ENCODE measurements at regions not wholly inside any gene's neighbourhood (a gene's known extent, or its start where the extent isn't known, plus 50 kb on each side); places are given as distances from the start of the nearest gene placed in this dataset.

GRCh38 chr13:84645196-84646012 lies 763.1 kb upstream of the SLITRK1 start:
- Histone ChIP-seq H3K4me3 (no peak overlapping the region), H3K9me2 (ENCODE audit: insufficient read depth) (no peaks in the 10 kb centered on the region), H3K4me2 (no peak overlapping the region), H3K4me1 (replicated peaks; ENCODE audit: insufficient read depth) (no peaks in the 10 kb centered on the region), H3F3A (ENCODE audit: insufficient read depth, low read depth) (no peaks in the 10 kb centered on the region), H3K9me3 (ENCODE audit: insufficient read depth, low read depth) (no peaks in the 10 kb centered on the region), H2AFZ (no peak overlapping the region), H4K20me1 (ENCODE audit: insufficient read depth) (no peaks in the 10 kb centered on the region), H3K79me2 (ENCODE audit: low read depth) (no peaks in the 10 kb centered on the region), H3K27ac (no peak overlapping the region), H3K27me3 (ENCODE audit: insufficient read depth, low read depth) (no peaks in the 10 kb centered on the region), H3K36me3 (ENCODE audit: low read depth) (no peaks in the 10 kb centered on the region)
- TF ChIP-seq CTCF (conservative IDR thresholded peaks at IDR 0.05), result no peak
- no peak for TF ChIP-seq EZH2 (IDR thresholded peaks at IDR 0.05; ENCODE audit: low read depth)
- no peak for DNase-seq
- ChIA-PET CTCF (no interaction called here), POLR2A (ENCODE audit: unreplicated experiment) (no interaction called here)
- intact Hi-C loops (cut with micrococcal nuclease; ENCODE audit: unreplicated experiment), result no loop called here
- BruUV-seq (replicated peaks), result no TSS peak

GRCh38 chr13:84641491-84641890 lies 759.2 kb upstream of the SLITRK1 start:
- CTCF ChIA-PET, result no interaction called here
- no TSS peak for BruUV-seq (replicated peaks)

GRCh38 chr13:84640691-84641090 lies 758.4 kb upstream of the SLITRK1 start:
- H3K4me2 ChIP-seq, result no peak overlapping the region
- no peaks in the 10 kb centered on the region for H3K79me2 ChIP-seq (ENCODE audit: low read depth)
- no peaks in the 10 kb centered on the region for H3F3A ChIP-seq (ENCODE audit: insufficient read depth, low read depth)
- no peak overlapping the region for H3K27ac ChIP-seq
- TF ChIP-seq EZH2 (IDR thresholded peaks at IDR 0.05; ENCODE audit: low read depth) (no peak), CTCF (conservative IDR thresholded peaks at IDR 0.05) (no peak)
- no TSS peak for BruUV-seq (replicated peaks)
- H4K20me1 ChIP-seq (ENCODE audit: insufficient read depth), result no peaks in the 10 kb centered on the region
- no peaks in the 10 kb centered on the region for H3K9me3 ChIP-seq (ENCODE audit: insufficient read depth, low read depth)
- CTCF ChIA-PET, result no interaction called here
- no peaks in the 10 kb centered on the region for H3K36me3 ChIP-seq (ENCODE audit: low read depth)
- no peak for DNase-seq
- H3K27me3 ChIP-seq (ENCODE audit: insufficient read depth, low read depth), result no peaks in the 10 kb centered on the region
- no peaks in the 10 kb centered on the region for H3K4me1 ChIP-seq (replicated peaks; ENCODE audit: insufficient read depth)
- no peaks in the 10 kb centered on the region; the same call in 1 of the 2 replicates for H3K9me2 ChIP-seq (ENCODE audit: insufficient read depth)
- POLR2A ChIA-PET (ENCODE audit: unreplicated experiment), result no interaction called here
- no peak overlapping the region for H3K4me3 ChIP-seq
- no peak overlapping the region for H2AFZ ChIP-seq
- intact Hi-C loops (cut with micrococcal nuclease; ENCODE audit: unreplicated experiment), result no loop called here

More at GRCh38 chr13:84641491-84641890, 759.2 kb upstream of the SLITRK1 start:
- no peaks in the 10 kb centered on the region; the same call in 1 of the 2 replicates for H3K9me2 ChIP-seq (ENCODE audit: insufficient read depth)
- H4K20me1 ChIP-seq (ENCODE audit: insufficient read depth), result no peaks in the 10 kb centered on the region
- no peaks in the 10 kb centered on the region for H3K4me1 ChIP-seq (replicated peaks; ENCODE audit: insufficient read depth)
- POLR2A ChIA-PET (ENCODE audit: unreplicated experiment), result no interaction called here
- no peak for TF ChIP-seq EZH2 (IDR thresholded peaks at IDR 0.05; ENCODE audit: low read depth)
- no peaks in the 10 kb centered on the region for H3K9me3 ChIP-seq (ENCODE audit: insufficient read depth, low read depth)
- H2AFZ ChIP-seq, result 0 out of 2 replicates have a peak overlapping the region, but pooled peaks have one; percentile 39
- DNase-seq, result no peak
- H3K4me2 ChIP-seq, result no peak overlapping the region
- H3K27ac ChIP-seq, result no peak overlapping the region
- H3K4me3 ChIP-seq, result no peak overlapping the region
- no peaks in the 10 kb centered on the region for H3K36me3 ChIP-seq (ENCODE audit: low read depth)
- no peaks in the 10 kb centered on the region for H3F3A ChIP-seq (ENCODE audit: insufficient read depth, low read depth)
- no peaks in the 10 kb centered on the region for H3K79me2 ChIP-seq (ENCODE audit: low read depth)
- intact Hi-C loops (cut with micrococcal nuclease; ENCODE audit: unreplicated experiment), result no loop called here
- no peaks in the 10 kb centered on the region for H3K27me3 ChIP-seq (ENCODE audit: insufficient read depth, low read depth)

Data from PC-9 (cell line).